ENCODE measurements at regions not wholly inside any gene's neighbourhood (a gene's known extent, or its start where the extent isn't known, plus 50 kb on each side); places are given as distances from the start of the nearest gene placed in this dataset.
A peak's percentile ranks its signal among the peaks of the same experiment; 100 is the strongest.
"Not testable (repeated sequence)": the region's sequence is repeated elsewhere in the genome, so short reads cannot be mapped to it uniquely, and the experiment has no call there.

DNA sequence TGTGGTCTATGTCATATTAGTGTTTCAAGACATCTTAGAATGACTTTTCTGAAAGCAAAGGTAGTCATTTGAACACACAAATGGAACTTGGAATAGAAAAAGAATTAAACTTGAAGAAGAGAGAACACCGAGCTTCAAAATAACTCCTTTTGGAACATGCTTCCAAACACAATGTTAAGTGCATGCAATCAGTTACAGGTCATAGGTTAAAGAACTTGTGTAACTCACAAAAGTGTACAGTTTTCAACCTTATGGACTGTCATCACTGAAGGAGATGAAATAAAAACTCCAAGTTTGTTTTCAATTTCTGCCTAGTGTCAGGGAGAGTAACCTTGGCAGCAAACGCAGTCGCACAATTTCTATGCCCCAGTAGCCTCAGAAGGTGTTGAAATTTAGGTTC, 192.9 kb upstream of the NECTIN3 start:
- H3K36me3 ChIP-seq: no peaks in the 10 kb centered on the region
- H3K9me3 ChIP-seq: no peaks in the 10 kb centered on the region
- no peak for DNase-seq
- no peaks in the 10 kb centered on the region for H3K27me3 ChIP-seq
- intact Hi-C loops (cut with DNase I): no loop called here
- no peak for TF ChIP-seq POLR2A (IDR thresholded peaks at IDR 0.05)
- TF ChIP-seq CTCF (IDR thresholded peaks at IDR 0.05): no peak
- WGBS, 2 donors: 44 to 55% methylated on average over 3 of the region's 3 CpGs
- H3K4me3 ChIP-seq (replicated peaks in 1 of 3): no peak overlapping the region
- H3K4me1 ChIP-seq: peaks cover 7 to 13% of the 10 kb centered on the region in 2 donors
- no peak overlapping the region for H3K27ac ChIP-seq

DNA sequence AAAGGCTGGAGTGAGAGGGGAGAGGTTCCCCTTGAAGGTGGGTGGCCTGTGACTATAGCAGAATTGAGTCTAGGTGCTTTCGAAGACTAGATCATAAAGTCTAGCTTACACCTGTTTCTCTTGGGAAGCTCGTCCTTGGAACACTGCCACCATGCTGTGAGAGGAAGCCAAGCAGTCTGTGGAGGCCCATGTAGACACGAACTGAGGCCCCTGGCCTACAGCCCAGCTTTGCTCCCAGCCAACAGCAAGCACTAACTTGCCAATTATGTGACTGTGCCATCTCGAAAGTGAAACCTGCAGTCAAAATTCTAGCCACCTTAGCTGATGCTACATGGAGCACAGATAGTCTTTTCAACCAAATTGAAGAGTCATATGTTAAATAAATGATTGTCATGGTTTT, 190.5 kb upstream of the NECTIN3 start:
- 33 to 45% methylated on average over 4 of the region's 4 CpGs for WGBS, 2 donors
- Histone ChIP-seq H3K36me3 (no peaks in the 10 kb centered on the region), H3K4me1 (peaks cover 7 to 13% of the 10 kb centered on the region in 2 donors), H3K9me3 (no peaks in the 10 kb centered on the region), H3K27ac (no peak overlapping the region), H3K4me3 (replicated peaks in 1 of 3) (no peak overlapping the region), H3K27me3 (no peaks in the 10 kb centered on the region)
- peak in 1 of 6 experiments; percentile 27 for TF ChIP-seq CTCF (IDR thresholded peaks at IDR 0.05)
- no peak for TF ChIP-seq POLR2A (IDR thresholded peaks at IDR 0.05)
- intact Hi-C loops (cut with DNase I): no loop called here
- DNase-seq: peak; percentile 86 to 94

DNA sequence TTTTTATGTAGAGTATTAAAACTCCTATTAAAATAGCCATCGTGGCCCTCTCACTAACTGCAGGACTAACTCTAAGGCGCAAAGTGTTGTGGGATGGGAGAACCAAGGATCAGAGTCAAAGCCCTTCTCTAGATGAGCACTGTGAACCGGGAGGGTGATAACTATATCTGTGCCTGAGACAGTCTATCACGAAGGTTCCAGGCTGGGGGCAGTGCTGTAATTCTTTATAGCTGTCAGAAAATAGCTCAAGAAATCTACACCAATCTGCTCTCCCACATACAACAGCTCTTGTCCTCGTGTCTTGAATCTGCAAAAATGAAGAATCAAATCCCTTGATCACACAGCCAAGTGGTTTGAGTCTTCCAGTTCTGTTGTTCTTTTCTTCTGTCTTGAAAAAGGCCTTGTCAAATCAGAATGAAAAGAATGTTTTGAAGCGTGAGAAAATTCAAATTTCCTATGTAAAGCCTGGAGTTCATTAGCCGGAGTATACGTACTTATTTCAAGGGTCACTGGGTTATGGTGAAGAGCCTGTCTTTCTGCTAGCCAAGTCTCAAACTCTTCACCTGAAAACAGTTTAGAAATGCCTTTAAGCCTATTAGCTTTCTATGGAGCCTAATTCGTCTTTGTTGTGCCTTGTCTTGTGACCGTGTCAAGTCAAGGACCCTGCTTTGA, 185.3 kb upstream of the NECTIN3 start:
- no peak for TF ChIP-seq POLR2A (IDR thresholded peaks at IDR 0.05)
- TF ChIP-seq CTCF (IDR thresholded peaks at IDR 0.05): no peak
- H3K36me3 ChIP-seq: no peaks in the 10 kb centered on the region
- H3K4me1 ChIP-seq: no peaks in the 10 kb centered on the region
- WGBS, 2 donors: 44 to 50% methylated on average over 10 of the region's 10 CpGs
- H3K27me3 ChIP-seq: no peaks in the 10 kb centered on the region
- intact Hi-C loops (cut with DNase I): no loop called here
- H3K4me3 ChIP-seq (replicated peaks in 1 of 3): no peak overlapping the region
- no peaks in the 10 kb centered on the region for H3K9me3 ChIP-seq
- no peak overlapping the region for H3K27ac ChIP-seq
- no peak for DNase-seq

- Histone ChIP-seq H3K4me3 (replicated peaks in 1 of 3) (no peak overlapping the region), H3K27ac (no peak overlapping the region), H3K4me1 (no peaks in the 10 kb centered on the region), H3K27me3 (no peaks in the 10 kb centered on the region), H3K9me3 (no peaks in the 10 kb centered on the region), H3K36me3 (no peaks in the 10 kb centered on the region)
- 68 to 92% methylated on average over 1 of the region's 1 CpG for WGBS, 2 donors
- no peak for TF ChIP-seq CTCF (IDR thresholded peaks at IDR 0.05)
- TF ChIP-seq POLR2A (IDR thresholded peaks at IDR 0.05): no peak
- DNase-seq: no peak
- intact Hi-C loops (cut with DNase I): no loop called here
Measured at GRCh38 chr3:110887176-110887575, 184.4 kb upstream of the NECTIN3 start.

GRCh38 chr3:110888625-110889375, 182.8 kb upstream of the NECTIN3 start:
- H3K27ac ChIP-seq; H3K36me3 ChIP-seq; H3K27me3 ChIP-seq; intact Hi-C loops (cut with DNase I); H3K4me3 ChIP-seq (replicated peaks in 1 of 3); H3K4me1 ChIP-seq; DNase-seq; H3K9me3 ChIP-seq: not testable (repeated sequence)
- 90 to 96% methylated on average over 27 of the region's 33 CpGs for WGBS, 2 donors

DNA sequence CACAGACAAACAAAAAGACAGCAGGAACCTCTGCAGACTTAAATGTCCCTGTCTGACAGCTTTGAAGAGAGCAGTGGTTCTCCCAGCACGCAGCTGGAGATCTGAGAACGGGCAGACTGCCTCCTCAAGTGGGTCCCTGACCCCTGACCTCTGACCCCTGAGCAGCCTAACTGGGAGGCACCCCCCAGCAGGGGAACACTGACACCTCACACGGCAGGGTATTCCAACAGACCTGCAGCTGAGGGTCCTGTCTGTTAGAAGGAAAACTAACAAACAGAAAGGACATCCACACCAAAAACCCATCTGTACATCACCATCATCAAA, 182.3 kb upstream of the NECTIN3 start:
- no CpG with 5 or more reads among the region's 3 CpGs for WGBS, 2 donors
- H3K4me1 ChIP-seq; intact Hi-C loops (cut with DNase I); H3K9me3 ChIP-seq; H3K4me3 ChIP-seq (replicated peaks in 1 of 3); H3K27ac ChIP-seq; H3K27me3 ChIP-seq; H3K36me3 ChIP-seq; DNase-seq: not testable (repeated sequence)
